ENCODE measurements at regions not wholly inside any gene's neighbourhood (a gene's known extent, or its start where the extent isn't known, plus 50 kb on each side); places are given as distances from the start of the nearest gene placed in this dataset.
A peak's percentile ranks its signal among the peaks of the same experiment; 100 is the strongest.

GRCh38 chr9:126081746-126082145 is 244.9 kb upstream of the MVB12B start:
- DNase-seq (ENCODE audit: low spot score) (no peak), ATAC-seq (no peak)
- intact Hi-C loops (cut with DNase I), result no loop called here

- intact Hi-C loops (cut with DNase I), result no loop called here
- no peak for ATAC-seq
- no peak for DNase-seq (ENCODE audit: low spot score)
Measured at GRCh38 chr9:126084008-126084407, 242.6 kb upstream of the MVB12B start.

- intact Hi-C loops (cut with DNase I), result no loop called here
- ATAC-seq (no peak), DNase-seq (ENCODE audit: low spot score) (no peak)
Measured at GRCh38 chr9:126084696-126085095, 241.9 kb upstream of the MVB12B start.

- intact Hi-C loops (cut with DNase I), result no loop called here
- ATAC-seq (no peak), DNase-seq (ENCODE audit: low spot score) (no peak)
Measured at GRCh38 chr9:126085170-126085569, 241.5 kb upstream of the MVB12B start.

GRCh38 chr9:126088336-126088735 is 238.3 kb upstream of the MVB12B start:
- no peak for DNase-seq (ENCODE audit: low spot score)
- intact Hi-C loops (cut with DNase I), result no loop called here
- no peak for ATAC-seq

GRCh38 chr9:126089789-126090188 is 236.8 kb upstream of the MVB12B start:
- intact Hi-C loops (cut with DNase I), result no loop called here
- ATAC-seq, result no peak

GRCh38 chr9:126093771-126094170 is 232.9 kb upstream of the MVB12B start:
- intact Hi-C loops (cut with DNase I), result no loop called here
- DNase-seq (ENCODE audit: low spot score) (no peak), ATAC-seq (no peak)

More at GRCh38 chr9:126089789-126090188, 236.8 kb upstream of the MVB12B start:
- no peak for DNase-seq (ENCODE audit: low spot score)

GRCh38 chr9:126095546-126096190 is 231.0 kb upstream of the MVB12B start:
- ATAC-seq, result no peak
- no peak for DNase-seq (ENCODE audit: low spot score)
- intact Hi-C loops (cut with DNase I), result no loop called here

GRCh38 chr9:126096340-126096739 is 230.3 kb upstream of the MVB12B start:
- ATAC-seq, result no peak
- intact Hi-C loops (cut with DNase I), result no loop called here
- no peak for DNase-seq (ENCODE audit: low spot score)

DNA sequence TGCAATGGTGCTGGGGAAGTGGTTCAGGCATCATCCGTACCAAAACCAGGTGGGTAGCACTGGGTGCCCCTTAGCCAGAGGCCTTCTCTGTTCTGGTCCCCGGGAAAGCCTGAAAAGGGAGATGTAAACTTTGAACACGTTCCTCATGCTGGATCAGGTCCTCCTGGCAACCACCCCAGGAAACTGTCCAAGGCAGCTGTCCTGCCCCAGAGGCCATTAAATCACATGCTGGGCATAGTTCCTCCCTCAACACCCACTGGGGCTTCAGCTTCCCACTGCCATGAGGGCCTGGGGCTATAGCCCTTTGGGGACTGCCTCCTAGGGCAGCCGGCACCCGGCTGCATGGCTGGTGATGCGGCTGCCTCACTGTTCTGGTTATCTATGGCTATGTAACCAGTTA is 228.9 kb upstream of the MVB12B start:
- DNase-seq (ENCODE audit: low spot score) (no peak), ATAC-seq (no peak)
- intact Hi-C loops (cut with DNase I), result no loop called here

- DNase-seq (ENCODE audit: low spot score), result no peak
- ATAC-seq, result no peak
- intact Hi-C loops (cut with DNase I), result no loop called here
Measured at GRCh38 chr9:126106404-126106803, 220.2 kb upstream of the MVB12B start.

GRCh38 chr9:126107693-126108092 is 218.9 kb upstream of the MVB12B start:
- intact Hi-C loops (cut with DNase I), result no loop called here
- DNase-seq (ENCODE audit: low spot score), result no peak
- ATAC-seq, result no peak

DNA sequence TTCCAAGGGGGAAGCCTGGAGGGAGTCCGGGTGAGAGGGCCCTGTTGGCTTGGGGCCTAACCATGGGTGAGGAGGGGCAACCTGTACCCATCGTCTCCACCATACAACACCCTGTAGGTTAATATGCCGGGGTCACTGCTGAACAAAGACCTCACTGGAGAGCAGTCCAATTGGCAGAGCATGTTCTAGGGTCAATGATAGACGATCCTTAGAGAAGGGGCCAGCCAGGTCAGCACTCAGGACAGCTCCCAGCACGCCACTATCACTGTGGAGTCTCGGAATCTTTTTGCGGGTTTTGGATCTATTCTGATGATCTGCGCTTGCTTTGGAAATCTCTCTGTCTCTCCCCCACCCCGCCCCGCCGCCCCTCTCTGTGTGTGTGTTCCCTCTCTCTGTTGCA is 218.4 kb upstream of the MVB12B start:
- intact Hi-C loops (cut with DNase I), result no loop called here
- DNase-seq (ENCODE audit: low spot score), result no peak
- no peak for ATAC-seq

GRCh38 chr9:126109575-126109974 is 217.1 kb upstream of the MVB12B start:
- no peak for DNase-seq (ENCODE audit: low spot score)
- intact Hi-C loops (cut with DNase I), result no loop called here
- no peak for ATAC-seq

DNA sequence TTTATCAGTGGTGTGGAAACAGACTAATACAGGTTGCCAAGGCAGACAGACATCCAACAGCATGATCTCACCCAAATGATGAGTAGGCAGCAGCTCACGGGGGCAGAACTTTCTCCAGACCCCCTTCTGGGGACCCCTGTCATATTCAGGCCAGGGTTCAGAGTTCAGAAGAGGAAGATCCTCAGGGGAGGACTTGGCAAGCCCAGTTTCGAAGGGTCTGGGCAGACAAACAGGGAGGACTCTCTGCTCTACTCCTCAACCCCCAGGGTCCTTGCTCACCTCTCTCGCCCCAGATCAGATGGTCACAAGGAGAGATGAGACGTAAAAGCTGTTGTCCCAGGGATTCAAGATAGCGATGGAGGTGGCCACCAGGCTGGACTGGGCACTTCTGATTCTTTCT is 215.1 kb upstream of the MVB12B start:
- DNase-seq (ENCODE audit: low spot score), result no peak
- intact Hi-C loops (cut with DNase I), result no loop called here
- ATAC-seq, result no peak

DNA sequence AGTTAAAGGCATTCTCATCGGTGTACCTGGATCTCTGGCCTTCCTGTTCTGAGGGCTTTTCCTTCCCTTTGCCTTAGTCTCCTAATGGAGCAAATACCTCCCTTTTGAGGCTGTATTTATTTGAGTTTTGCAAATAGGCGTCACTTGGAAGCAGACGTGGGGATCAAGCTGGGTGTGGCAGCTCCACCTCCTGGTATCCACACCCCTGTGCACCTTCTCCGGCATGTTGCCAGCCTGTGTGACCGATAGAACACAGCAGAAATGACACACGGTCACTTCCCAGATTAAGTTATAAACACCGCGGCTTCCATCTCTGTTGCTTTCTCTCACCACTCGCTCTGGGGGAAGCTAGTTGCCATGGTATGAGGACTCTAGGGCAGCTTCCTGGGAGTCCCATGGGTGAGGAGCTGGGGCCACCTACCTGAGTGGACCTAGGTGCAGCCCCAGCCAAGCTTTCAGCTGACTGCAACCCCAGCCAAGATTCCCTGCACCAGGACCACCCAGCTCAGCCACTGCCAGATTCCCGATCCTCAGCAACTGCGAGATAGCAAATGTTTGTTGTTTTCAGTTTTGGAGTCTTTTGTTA is 214.4 kb upstream of the MVB12B start:
- intact Hi-C loops (cut with DNase I), result no loop called here
- ATAC-seq, result no peak
- no peak for DNase-seq (ENCODE audit: low spot score)

GRCh38 chr9:126113176-126113575 is 213.5 kb upstream of the MVB12B start:
- ATAC-seq (no peak), DNase-seq (ENCODE audit: low spot score) (peak; percentile 17)
- intact Hi-C loops (cut with DNase I), result no loop called here

- DNase-seq (ENCODE audit: low spot score), result peak; percentile 34
- ATAC-seq, result no peak
- intact Hi-C loops (cut with DNase I), result no loop called here
Measured at GRCh38 chr9:126113756-126114408, 212.7 kb upstream of the MVB12B start.

- peak; percentile 44 for DNase-seq (ENCODE audit: low spot score)
- ATAC-seq, result no peak
- intact Hi-C loops (cut with DNase I), result no loop called here
Measured at GRCh38 chr9:126114409-126114760, 212.2 kb upstream of the MVB12B start.

GRCh38 chr9:126114850-126115460 is 211.7 kb upstream of the MVB12B start:
- no peak for ATAC-seq
- DNase-seq (ENCODE audit: low spot score), result peak; percentile 10
- intact Hi-C loops (cut with DNase I), result no loop called here
